SK-N-MC (cell line): ENCODE measurements at regions not wholly inside any gene's neighbourhood (a gene's known extent, or its start where the extent isn't known, plus 50 kb on each side); places are given as distances from the start of the nearest gene placed in this dataset.

Source experiments
- EZH2 ChIP-seq: fragments of 200-600 bp; sonication (generic); IDR thresholded peaks from one replicate; pipeline ENCODE4 v1.6.1; 2017; ENCODE audit warnings: antibody characterized with exemption
- FOXP2 ChIP-seq: optimal IDR thresholded peaks from 2 replicates; pipeline ENCODE3; 2011; ENCODE audit warnings: mild to moderate bottlenecking, moderate library complexity; ENCODE audit not compliant: insufficient read depth; ENCODE audit errors: extremely low read length, control extremely low read depth
- POLR2AphosphoS5 ChIP-seq: IDR thresholded peaks from 2 replicates; pipeline ENCODE4 v1.6.1; 2012; ENCODE audit warnings: mild to moderate bottlenecking, low read depth, low read length, borderline replicate concordance

DNA sequence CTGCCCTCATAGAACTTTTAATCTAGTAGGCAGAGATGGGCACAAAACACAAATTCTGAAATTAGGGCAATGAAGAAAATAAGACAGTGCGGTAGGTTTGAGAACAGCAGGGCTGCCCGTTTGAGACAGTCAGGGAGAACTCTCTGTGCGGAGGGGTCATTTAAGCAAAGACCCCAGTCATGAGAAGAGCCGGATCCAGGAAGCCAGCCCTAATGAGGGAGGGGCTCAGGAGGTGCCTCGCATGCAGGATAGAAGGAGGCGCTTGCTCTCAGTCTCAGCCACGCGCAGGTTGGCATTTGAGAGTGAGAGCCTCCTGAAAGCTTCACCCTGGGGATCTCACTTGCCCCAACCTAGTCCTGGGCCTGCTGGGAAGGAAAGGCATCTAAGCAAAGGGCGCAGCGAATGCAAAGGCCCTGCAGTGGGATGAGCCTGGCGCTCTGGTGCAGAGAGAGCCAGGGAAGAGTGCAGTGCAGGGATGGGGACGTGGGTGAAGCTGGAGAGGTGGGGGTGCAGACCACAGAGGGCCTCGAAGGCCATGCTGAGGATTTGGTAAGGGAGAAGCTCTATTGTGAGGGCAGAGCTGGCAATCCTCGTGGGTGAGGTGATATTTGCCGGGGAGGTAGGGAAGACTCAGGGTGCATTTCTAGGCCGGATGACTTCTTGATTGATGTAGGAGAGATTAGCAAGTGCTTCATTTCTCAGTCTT, 130.0 kb upstream of the PTPN1 start:
- TF ChIP-seq POLR2AphosphoS5 (no peak), EZH2 (no peak), FOXP2 (no peak)
